ENCODE measurements at regions not wholly inside any gene's neighbourhood (a gene's known extent, or its start where the extent isn't known, plus 50 kb on each side); places are given as distances from the start of the nearest gene placed in this dataset.

DNA sequence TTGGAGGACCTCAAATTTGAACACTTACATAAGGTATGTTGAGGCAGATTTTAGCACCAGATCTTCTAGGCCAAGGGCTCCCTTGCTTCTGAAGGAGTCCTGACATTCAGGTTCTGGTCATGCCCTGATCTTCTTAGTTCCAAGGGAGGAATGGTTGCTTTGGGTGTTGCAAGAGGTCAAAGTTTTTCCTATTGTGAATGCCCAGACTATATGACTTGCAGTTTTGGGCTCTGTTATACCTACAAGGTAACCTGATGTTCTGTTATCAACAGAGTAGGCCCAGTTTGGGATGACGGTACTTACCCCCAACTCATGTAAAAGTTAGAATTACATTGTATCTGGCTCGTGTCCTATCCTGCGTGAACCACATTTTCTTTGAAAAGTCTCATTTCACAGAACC is 69.1 kb upstream of the COCH start:
- TF ChIP-seq, protein P1, sequence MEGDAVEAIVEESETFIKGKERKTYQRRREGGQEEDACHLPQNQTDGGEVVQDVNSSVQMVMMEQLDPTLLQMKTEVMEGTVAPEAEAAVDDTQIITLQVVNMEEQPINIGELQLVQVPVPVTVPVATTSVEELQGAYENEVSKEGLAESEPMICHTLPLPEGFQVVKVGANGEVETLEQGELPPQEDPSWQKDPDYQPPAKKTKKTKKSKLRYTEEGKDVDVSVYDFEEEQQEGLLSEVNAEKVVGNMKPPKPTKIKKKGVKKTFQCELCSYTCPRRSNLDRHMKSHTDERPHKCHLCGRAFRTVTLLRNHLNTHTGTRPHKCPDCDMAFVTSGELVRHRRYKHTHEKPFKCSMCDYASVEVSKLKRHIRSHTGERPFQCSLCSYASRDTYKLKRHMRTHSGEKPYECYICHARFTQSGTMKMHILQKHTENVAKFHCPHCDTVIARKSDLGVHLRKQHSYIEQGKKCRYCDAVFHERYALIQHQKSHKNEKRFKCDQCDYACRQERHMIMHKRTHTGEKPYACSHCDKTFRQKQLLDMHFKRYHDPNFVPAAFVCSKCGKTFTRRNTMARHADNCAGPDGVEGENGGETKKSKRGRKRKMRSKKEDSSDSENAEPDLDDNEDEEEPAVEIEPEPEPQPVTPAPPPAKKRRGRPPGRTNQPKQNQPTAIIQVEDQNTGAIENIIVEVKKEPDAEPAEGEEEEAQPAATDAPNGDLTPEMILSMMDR (conservative IDR thresholded peaks at IDR 0.05; ENCODE audit: low read depth, low read length): no peak
- TF ChIP-seq EZH2 (IDR thresholded peaks at IDR 0.05; ENCODE audit: low read length, unreplicated experiment) (no peak), EZH2phosphoT487 (IDR thresholded peaks at IDR 0.05; ENCODE audit: borderline replicate concordance, low read length) (no peak)

Measured in PC-3 (cell line).